Common myeloid progenitor, CD34-positive (primary cell): ENCODE measurements at regions not wholly inside any gene's neighbourhood (a gene's known extent, or its start where the extent isn't known, plus 50 kb on each side); places are given as distances from the start of the nearest gene placed in this dataset.

Experiments used
- CTCF ChIA-PET: fragments of 350-600 bp; sonication (Branson Sonifier 250); formaldehyde crosslinking; loops from one replicate; lab custom pipeline; 2021; ENCODE audit warnings: antibody characterized with exemption; lab: Charles Lee
- POLR2A ChIA-PET: fragments of 350-600 bp; sonication (Branson Sonifier 250); formaldehyde crosslinking; loops from one replicate; lab custom pipeline; 2021; ENCODE audit warnings: antibody characterized with exemption; lab: Charles Lee
- DNase-seq, 3 donors: peaks; one replicate each; pipeline versions ENCODE4 v3.0.0 to v3.0.0-alpha.2; 2013
- H3K27ac ChIP-seq, 2 experiments: 1 replicate in 1 of 2; 2 replicates in 1 of 2; pipeline ENCODE4 v1.7.0; 2013; ENCODE audit warnings: inconsistent platforms in 2 of 2, low read length in 2 of 2, mild to moderate bottlenecking in 2 of 2, low read depth in 1 of 2, moderate library complexity in 1 of 2; ENCODE audit not compliant: severe bottlenecking in 2 of 2, insufficient read depth in 1 of 2, poor library complexity in 1 of 2
- H3K27me3 ChIP-seq, 5 experiments: replicated peaks in 2 of 5; 1 replicate in 3 of 5; 2 replicates in 2 of 5; pipeline versions ENCODE4 v1.6.1 to v1.7.0; 2013; ENCODE audit warnings: low read length in 4 of 5, mild to moderate bottlenecking in 2 of 5, moderate library complexity in 2 of 5, inconsistent platforms in 1 of 5; ENCODE audit not compliant: insufficient read depth in 5 of 5, control insufficient read depth in 4 of 5
- H3K36me3 ChIP-seq, 4 experiments: 1 replicate in 2 of 4; 2 replicates in 2 of 4; pipeline versions ENCODE4 v1.6.1 to v1.7.0; 2013; ENCODE audit warnings: low read length in 3 of 4, control low read depth in 1 of 4, mild to moderate bottlenecking in 1 of 4; ENCODE audit not compliant: control insufficient read depth in 4 of 4, insufficient read depth in 4 of 4
- H3K4me1 ChIP-seq, 4 experiments: 1 replicate in 3 of 4; 2 replicates in 1 of 4; pipeline versions ENCODE4 v1.6.1 to v1.7.1; 2013; ENCODE audit warnings: low read length in 3 of 4, mild to moderate bottlenecking in 3 of 4, control low read depth in 1 of 4, inconsistent platforms in 1 of 4, moderate library complexity in 1 of 4; ENCODE audit not compliant: control insufficient read depth in 4 of 4, insufficient read depth in 4 of 4; ENCODE audit errors: control extremely low read depth in 1 of 4
- H3K4me3 ChIP-seq, 7 experiments: 1 replicate in 4 of 7; 2 replicates in 3 of 7; pipeline versions ENCODE4 v1.5.1 to v1.7.0; 2013; ENCODE audit warnings: mild to moderate bottlenecking in 7 of 7, low read length in 6 of 7, moderate library complexity in 6 of 7, inconsistent platforms in 2 of 7, low read depth in 2 of 7, control low read depth in 1 of 7; ENCODE audit not compliant: insufficient read depth in 4 of 7, control insufficient read depth in 1 of 7; ENCODE audit errors: extremely low read depth in 1 of 7
- H3K9me3 ChIP-seq, 5 experiments: 1 replicate in 4 of 5; 2 replicates in 1 of 5; pipeline versions ENCODE4 v1.6.1 to v1.7.1; 2013; ENCODE audit warnings: low read length in 4 of 5, mild to moderate bottlenecking in 2 of 5, inconsistent platforms in 1 of 5, low read depth in 1 of 5, moderate library complexity in 1 of 5; ENCODE audit not compliant: control insufficient read depth in 4 of 5, insufficient read depth in 2 of 5; ENCODE audit errors: control extremely low read depth in 1 of 5
- WGBS: methylation state at CpG from one replicate; pipeline ENCODE4 v1.1.5; 2013; ENCODE audit not compliant: insufficient coverage; 5-methylcytosine and 5-hydroxymethylcytosine counted together

DNA sequence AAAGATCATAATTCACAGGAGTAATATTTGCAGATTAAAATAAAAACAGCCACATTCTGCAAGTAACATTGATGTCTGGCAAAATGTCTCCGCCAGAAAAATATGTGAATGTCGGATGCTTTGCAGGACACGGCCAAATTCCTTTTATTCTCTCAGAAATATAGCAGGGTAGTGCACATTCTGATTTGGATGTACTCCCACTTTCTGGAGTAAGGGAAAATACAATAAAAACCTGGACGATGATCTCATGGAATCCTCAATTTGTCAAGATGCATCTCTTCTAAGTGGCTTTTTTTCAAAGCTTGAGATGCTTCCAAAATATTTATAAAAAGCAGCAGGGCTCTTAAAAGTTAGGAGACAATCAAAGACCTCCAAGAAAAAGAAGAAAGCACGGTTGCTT is 133.3 kb downstream of the TBX5 start:
- Histone ChIP-seq H3K27me3 (peaks cover 0 to 7% (median 5%) of the 10 kb centered on the region in 5 experiments), H3K36me3 (no peaks in the 10 kb centered on the region), H3K4me1 (no peaks in the 10 kb centered on the region), H3K9me3 (peaks cover 0 to 2% (median 0%) of the 10 kb centered on the region in 5 experiments), H3K4me3 (no peak overlapping the region), H3K27ac (no peak overlapping the region)
- CTCF ChIA-PET: no interaction called here
- POLR2A ChIA-PET: no interaction called here
- 83% methylated on average over 4 of the region's 5 CpGs for WGBS
- no peak for DNase-seq

DNA sequence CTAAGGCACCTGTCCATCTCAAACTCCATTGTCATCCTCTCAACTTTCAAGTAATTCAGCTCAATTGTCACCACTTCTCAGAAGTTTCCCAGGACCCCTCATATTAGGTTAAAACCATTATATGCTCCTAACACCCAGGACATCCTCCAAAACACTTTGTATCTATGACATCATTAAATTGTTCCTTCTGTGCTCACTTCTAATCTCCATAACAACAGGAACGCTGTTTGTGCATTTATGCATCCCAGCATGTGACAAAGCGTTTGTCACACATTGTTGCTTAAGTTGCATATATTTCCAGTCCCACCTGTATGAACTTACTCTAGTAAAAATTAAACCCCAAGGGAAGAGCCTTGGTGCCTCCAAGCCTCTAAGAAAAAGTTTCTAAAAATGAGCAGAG is 133.9 kb downstream of the TBX5 start:
- no CpG with 5 or more reads among the region's 2 CpGs for WGBS
- no peak overlapping the region for H3K27ac ChIP-seq
- ChIA-PET POLR2A (no interaction called here), CTCF (no interaction called here)
- peaks cover 0 to 7% (median 5%) of the 10 kb centered on the region in 5 experiments for H3K27me3 ChIP-seq
- no peaks in the 10 kb centered on the region for H3K36me3 ChIP-seq
- H3K4me1 ChIP-seq: no peaks in the 10 kb centered on the region
- H3K4me3 ChIP-seq: no peak overlapping the region
- DNase-seq: no peak
- H3K9me3 ChIP-seq: peaks cover 0 to 2% (median 0%) of the 10 kb centered on the region in 5 experiments

DNA sequence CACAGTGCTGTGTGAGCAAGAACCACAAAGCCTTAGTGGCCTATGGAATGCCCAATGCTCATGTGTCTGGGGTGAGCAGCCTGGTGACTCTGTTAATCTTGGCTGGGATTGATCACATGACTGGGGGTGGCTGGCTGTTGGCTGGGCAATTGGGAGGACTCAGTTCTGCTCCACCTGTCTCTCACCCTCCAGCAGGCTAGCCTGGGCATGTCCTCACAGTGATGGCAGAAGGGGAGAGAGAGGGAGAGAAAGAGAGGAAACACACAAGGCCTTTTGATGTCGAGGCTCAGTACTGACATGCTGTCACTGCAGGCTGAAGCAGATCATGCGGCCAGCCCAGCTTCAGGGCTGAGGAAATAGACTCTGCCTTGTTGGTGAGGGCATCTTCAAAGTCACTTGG is 136.8 kb downstream of the TBX5 start:
- no peak overlapping the region for H3K4me3 ChIP-seq
- CTCF ChIA-PET: no interaction called here
- no peak overlapping the region for H3K27ac ChIP-seq
- DNase-seq: no peak
- H3K27me3 ChIP-seq: peaks cover 0 to 3% (median 0%) of the 10 kb centered on the region in 5 experiments
- H3K4me1 ChIP-seq: no peaks in the 10 kb centered on the region
- no peaks in the 10 kb centered on the region for H3K36me3 ChIP-seq
- 73% methylated on average over 2 of the region's 2 CpGs for WGBS
- H3K9me3 ChIP-seq: no peaks in the 10 kb centered on the region
- POLR2A ChIA-PET: no interaction called here

- no CpG with 5 or more reads among the region's 1 CpG for WGBS
- no peak overlapping the region for H3K4me3 ChIP-seq
- no peak for DNase-seq
- H3K27me3 ChIP-seq: peaks cover 0 to 2% (median 0%) of the 10 kb centered on the region in 5 experiments
- H3K4me1 ChIP-seq: no peaks in the 10 kb centered on the region
- H3K27ac ChIP-seq: no peak overlapping the region
- ChIA-PET POLR2A (no interaction called here), CTCF (no interaction called here)
- no peaks in the 10 kb centered on the region for H3K36me3 ChIP-seq
- no peaks in the 10 kb centered on the region for H3K9me3 ChIP-seq
Measured at GRCh38 chr12:114266536-114266935, 139.4 kb downstream of the TBX5 start.

GRCh38 chr12:114265036-114265435 is 140.9 kb downstream of the TBX5 start:
- no peak overlapping the region for H3K27ac ChIP-seq
- POLR2A ChIA-PET: no interaction called here
- no peaks in the 10 kb centered on the region for H3K4me1 ChIP-seq
- DNase-seq: no peak
- peaks cover 0 to 4% (median 0%) of the 10 kb centered on the region in 5 experiments for H3K27me3 ChIP-seq
- H3K36me3 ChIP-seq: no peaks in the 10 kb centered on the region
- no peaks in the 10 kb centered on the region for H3K9me3 ChIP-seq
- 86% methylated on average over 3 of the region's 3 CpGs for WGBS
- CTCF ChIA-PET: no interaction called here
- H3K4me3 ChIP-seq: no peak overlapping the region

DNA sequence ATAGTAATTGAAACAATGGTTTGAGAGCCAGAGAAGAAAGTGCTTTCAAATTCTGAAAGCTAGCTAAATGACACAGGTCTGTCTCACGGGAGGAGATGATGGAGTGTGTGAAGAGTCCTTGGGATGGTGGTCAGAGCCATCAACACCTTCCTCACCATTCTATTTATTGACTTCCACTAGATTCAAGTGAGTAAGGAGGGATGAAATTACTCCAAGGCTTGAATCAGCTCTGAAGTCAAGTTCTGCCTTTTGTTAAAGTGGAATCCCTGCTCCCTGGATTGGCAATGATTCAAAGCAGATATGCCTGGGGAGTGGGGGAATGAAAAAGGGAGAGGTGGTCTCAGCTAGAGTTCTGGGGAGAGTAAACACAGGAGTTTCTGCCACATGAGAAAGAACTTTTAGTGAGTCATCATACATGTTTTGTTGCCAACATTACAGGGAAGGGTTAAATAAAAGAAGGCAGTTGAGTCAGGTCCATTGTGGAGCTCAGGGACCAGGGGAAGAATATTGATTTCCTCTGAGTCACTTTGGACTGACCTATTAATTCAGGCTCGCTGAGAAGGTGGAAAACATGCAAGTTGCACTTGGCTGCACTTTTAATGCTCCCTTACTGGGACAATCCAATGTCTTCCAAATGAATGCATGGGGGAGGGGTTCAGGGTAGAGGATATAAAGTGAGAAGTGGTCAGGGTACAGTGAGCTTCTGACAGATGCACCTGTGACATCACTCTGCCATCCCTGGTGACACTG is 142.7 kb downstream of the TBX5 start:
- Histone ChIP-seq H3K4me1 (no peaks in the 10 kb centered on the region), H3K27me3 (peaks cover 0 to 4% (median 0%) of the 10 kb centered on the region in 5 experiments), H3K9me3 (no peaks in the 10 kb centered on the region), H3K4me3 (no peak overlapping the region), H3K27ac (no peak overlapping the region), H3K36me3 (no peaks in the 10 kb centered on the region)
- 71% methylated on average over 1 of the region's 2 CpGs for WGBS
- no peak for DNase-seq
- ChIA-PET POLR2A (no interaction called here), CTCF (no interaction called here)

DNA sequence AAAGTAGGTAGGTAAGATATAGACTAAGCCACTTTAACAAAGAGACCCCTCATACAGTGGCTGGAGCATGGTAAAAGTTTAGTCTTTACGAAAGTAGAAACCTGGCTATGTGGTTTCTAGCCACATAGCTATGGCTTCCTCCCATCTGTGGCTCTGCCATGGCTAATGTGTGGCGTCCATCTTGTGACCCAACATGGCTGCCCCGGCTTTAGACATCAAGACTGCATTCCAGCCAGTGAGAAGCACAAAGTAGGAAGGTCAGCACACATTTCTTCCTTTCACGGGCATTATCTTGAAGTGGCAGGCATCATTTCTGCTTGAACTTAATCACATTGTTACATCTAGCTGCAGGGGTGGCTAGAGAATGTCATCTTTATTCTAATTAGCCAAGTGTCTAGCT is 148.3 kb downstream of the TBX5 start:
- DNase-seq: no peak
- POLR2A ChIA-PET: no interaction called here
- Histone ChIP-seq H3K27me3 (peaks cover 0 to 4% (median 0%) of the 10 kb centered on the region in 5 experiments), H3K36me3 (no peaks in the 10 kb centered on the region), H3K9me3 (peaks cover 0 to 4% (median 0%) of the 10 kb centered on the region in 5 experiments), H3K4me1 (no peaks in the 10 kb centered on the region), H3K4me3 (no peak overlapping the region), H3K27ac (no peak overlapping the region)
- 96% methylated on average over 4 of the region's 4 CpGs for WGBS
- CTCF ChIA-PET: no interaction called here
